ENCODE measurements at regions not wholly inside any gene's neighbourhood (a gene's known extent, or its start where the extent isn't known, plus 50 kb on each side); places are given as distances from the start of the nearest gene placed in this dataset.

DNA sequence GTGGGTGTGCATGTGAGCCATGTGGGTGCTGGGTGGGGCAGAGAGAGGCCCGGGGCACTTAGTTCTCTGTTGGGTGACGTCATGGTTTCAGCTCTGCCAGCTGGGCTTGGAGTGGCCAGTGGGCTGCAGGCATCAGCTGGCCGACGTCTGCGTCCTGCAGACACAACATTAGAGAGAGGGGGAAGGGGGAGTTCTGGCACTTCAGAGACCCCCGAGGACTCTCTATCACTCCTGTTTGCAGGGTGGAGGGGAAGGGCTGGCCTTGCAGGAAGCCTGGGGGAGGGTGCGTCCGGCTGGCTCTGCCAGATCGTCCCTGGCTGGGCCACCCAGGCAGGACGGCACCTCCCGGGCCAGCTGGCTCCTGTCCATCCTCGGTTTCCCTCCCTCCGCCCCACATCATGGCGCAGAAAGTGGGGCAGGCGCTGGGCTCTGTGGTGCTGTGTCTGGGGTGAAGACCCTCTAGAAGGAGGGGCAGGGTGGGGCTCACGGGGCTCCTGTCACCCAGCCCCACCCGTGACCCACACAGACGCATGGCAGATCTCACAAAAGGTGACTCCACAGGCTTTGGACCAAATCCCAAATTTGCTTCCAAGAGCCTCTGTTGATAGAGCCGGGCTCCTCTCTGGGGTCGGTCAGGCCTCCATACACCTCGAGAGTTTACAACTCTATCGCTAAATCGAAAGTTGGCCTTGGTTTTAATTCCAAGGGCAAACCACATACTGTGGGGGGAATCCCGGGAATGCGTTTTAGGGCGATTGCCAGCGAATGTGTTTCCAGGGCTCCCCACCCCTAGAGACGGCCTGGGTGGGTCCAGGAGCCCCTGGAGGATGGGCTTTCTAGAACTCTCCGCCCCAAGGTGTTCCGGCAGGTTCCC lies 73.4 kb upstream of the TTC34 start:
- no peak overlapping the region for H3K27ac ChIP-seq (ENCODE audit: low read depth, low read length, poor library complexity, severe bottlenecking)
- no peaks in the 10 kb centered on the region for H3F3A ChIP-seq (ENCODE audit: insufficient read depth, low read length)
- no peak overlapping the region for H3K4me2 ChIP-seq (ENCODE audit: low read length)
- H3K27me3 ChIP-seq (ENCODE audit: insufficient read depth, low read length): no peaks in the 10 kb centered on the region; the same call in 1 of the 2 replicates
- H3K36me3 ChIP-seq (ENCODE audit: insufficient read depth, low read length): no peaks in the 10 kb centered on the region
- no peaks in the 10 kb centered on the region for H3K79me2 ChIP-seq (ENCODE audit: insufficient read depth, low read length)
- TF ChIP-seq EZH2 (IDR thresholded peaks at IDR 0.05; ENCODE audit: borderline replicate concordance, low read length): no peak
- TF ChIP-seq, protein P1, sequence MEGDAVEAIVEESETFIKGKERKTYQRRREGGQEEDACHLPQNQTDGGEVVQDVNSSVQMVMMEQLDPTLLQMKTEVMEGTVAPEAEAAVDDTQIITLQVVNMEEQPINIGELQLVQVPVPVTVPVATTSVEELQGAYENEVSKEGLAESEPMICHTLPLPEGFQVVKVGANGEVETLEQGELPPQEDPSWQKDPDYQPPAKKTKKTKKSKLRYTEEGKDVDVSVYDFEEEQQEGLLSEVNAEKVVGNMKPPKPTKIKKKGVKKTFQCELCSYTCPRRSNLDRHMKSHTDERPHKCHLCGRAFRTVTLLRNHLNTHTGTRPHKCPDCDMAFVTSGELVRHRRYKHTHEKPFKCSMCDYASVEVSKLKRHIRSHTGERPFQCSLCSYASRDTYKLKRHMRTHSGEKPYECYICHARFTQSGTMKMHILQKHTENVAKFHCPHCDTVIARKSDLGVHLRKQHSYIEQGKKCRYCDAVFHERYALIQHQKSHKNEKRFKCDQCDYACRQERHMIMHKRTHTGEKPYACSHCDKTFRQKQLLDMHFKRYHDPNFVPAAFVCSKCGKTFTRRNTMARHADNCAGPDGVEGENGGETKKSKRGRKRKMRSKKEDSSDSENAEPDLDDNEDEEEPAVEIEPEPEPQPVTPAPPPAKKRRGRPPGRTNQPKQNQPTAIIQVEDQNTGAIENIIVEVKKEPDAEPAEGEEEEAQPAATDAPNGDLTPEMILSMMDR (IDR thresholded peaks at IDR 0.05; ENCODE audit: low read length): no peak
- no peak overlapping the region for H3K4me3 ChIP-seq (ENCODE audit: low read depth, low read length, poor library complexity, severe bottlenecking)
- H3K9ac ChIP-seq (ENCODE audit: low read length): no peak overlapping the region
- no peaks in the 10 kb centered on the region for H3K4me1 ChIP-seq (ENCODE audit: insufficient read depth, low read length, severe bottlenecking)
- H3K9me2 ChIP-seq (ENCODE audit: low read depth, low read length): no peaks in the 10 kb centered on the region
- H2AFZ ChIP-seq (ENCODE audit: low read length): no peak overlapping the region
- 0 out of 2 replicates have a peak, but pooled peaks cover 3% of the 10 kb centered on the region for H3K9me3 ChIP-seq (ENCODE audit: low read length)
- H4K20me1 ChIP-seq (ENCODE audit: insufficient read depth, low read length): no peaks in the 10 kb centered on the region

DNA sequence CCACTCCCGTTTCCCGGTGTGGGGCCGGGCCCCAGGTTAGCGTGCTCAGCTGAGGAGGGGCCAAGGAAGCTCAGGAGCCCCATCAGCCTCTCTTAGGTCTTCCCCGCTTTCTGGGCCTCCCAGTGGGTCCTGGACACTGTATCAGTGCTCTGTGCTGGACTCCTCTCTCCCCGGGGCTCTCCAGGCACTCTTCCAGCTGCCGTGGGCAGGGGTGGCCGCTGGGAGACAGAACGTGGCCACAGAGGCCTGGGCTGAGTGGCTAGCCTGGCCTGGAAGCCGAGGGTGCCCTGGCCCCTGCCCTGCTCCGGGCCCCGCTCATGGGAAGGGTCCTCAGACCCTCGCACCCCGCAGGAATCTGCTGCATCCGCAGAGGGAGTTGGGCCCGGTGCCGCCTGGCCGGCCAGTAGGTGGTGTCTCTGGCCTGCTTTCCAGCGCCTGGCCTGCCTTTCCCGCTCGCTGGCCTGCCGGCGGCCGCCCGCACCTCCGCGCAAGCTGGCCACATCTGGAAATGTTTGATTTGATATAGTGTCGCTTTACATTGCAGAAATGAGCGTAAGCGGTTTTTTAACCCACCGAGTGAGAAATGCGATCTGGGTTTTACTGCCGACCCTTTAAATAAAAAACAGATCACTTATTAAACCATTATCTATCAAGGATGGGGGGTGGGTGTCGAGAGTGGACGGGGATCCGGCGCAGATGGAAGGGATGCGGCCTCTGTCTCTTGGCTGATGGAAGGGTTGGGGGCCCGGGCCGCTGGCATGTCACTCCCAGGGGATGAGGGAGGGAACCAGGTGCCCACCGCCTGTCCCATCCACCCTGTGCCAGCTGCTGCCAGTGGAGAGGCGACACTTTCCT lies 74.4 kb upstream of the TTC34 start:
- Histone ChIP-seq H3K27ac (ENCODE audit: low read depth, low read length, poor library complexity, severe bottlenecking) (no peak overlapping the region), H3K79me2 (ENCODE audit: insufficient read depth, low read length) (no peaks in the 10 kb centered on the region), H3K4me2 (ENCODE audit: low read length) (no peak overlapping the region), H3K9me2 (ENCODE audit: low read depth, low read length) (no peaks in the 10 kb centered on the region), H3K4me3 (ENCODE audit: low read depth, low read length, poor library complexity, severe bottlenecking) (no peak overlapping the region), H3K9ac (ENCODE audit: low read length) (no peak overlapping the region), H3K4me1 (ENCODE audit: insufficient read depth, low read length, severe bottlenecking) (no peaks in the 10 kb centered on the region), H2AFZ (ENCODE audit: low read length) (no peak overlapping the region), H4K20me1 (ENCODE audit: insufficient read depth, low read length) (no peaks in the 10 kb centered on the region), H3K36me3 (ENCODE audit: insufficient read depth, low read length) (no peaks in the 10 kb centered on the region), H3F3A (ENCODE audit: insufficient read depth, low read length) (no peaks in the 10 kb centered on the region), H3K27me3 (ENCODE audit: insufficient read depth, low read length) (no peaks in the 10 kb centered on the region; the same call in 1 of the 2 replicates), H3K9me3 (ENCODE audit: low read length) (0 out of 2 replicates have a peak, but pooled peaks cover 3% of the 10 kb centered on the region)
- TF ChIP-seq, protein P1 (IDR thresholded peaks at IDR 0.05; ENCODE audit: low read length): no peak
- no peak for TF ChIP-seq EZH2 (IDR thresholded peaks at IDR 0.05; ENCODE audit: borderline replicate concordance, low read length)

DNA sequence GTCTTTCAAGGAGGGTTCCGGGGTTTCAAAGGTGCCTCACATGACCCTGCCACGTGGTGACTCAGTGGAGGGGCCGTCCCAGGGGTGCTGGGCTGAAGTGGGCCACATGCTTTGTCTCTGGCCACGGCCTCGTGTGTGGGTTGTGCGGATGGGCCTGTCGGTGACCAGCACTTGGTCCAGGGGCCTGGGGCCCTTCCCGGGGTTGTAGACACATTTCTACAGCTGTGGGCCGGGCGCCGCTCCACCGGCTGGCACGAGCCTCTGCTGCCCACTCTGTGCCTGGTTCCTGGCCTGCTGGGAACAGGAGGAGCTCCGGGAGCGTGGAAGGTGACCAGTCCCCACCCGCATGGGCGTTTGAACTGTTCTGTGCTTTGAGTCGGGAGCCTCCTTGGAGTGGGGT lies 75.4 kb upstream of the TTC34 start:
- Histone ChIP-seq H2AFZ (ENCODE audit: low read length) (no peak overlapping the region), H3K27ac (ENCODE audit: low read depth, low read length, poor library complexity, severe bottlenecking) (no peak overlapping the region), H3K9me2 (ENCODE audit: low read depth, low read length) (no peaks in the 10 kb centered on the region), H3K4me3 (ENCODE audit: low read depth, low read length, poor library complexity, severe bottlenecking) (no peak overlapping the region), H3K4me2 (ENCODE audit: low read length) (no peak overlapping the region), H3F3A (ENCODE audit: insufficient read depth, low read length) (no peaks in the 10 kb centered on the region), H3K4me1 (ENCODE audit: insufficient read depth, low read length, severe bottlenecking) (no peaks in the 10 kb centered on the region), H3K27me3 (ENCODE audit: insufficient read depth, low read length) (no peaks in the 10 kb centered on the region; the same call in 1 of the 2 replicates), H3K36me3 (ENCODE audit: insufficient read depth, low read length) (no peaks in the 10 kb centered on the region), H3K79me2 (ENCODE audit: insufficient read depth, low read length) (no peaks in the 10 kb centered on the region), H3K9ac (ENCODE audit: low read length) (no peak overlapping the region), H4K20me1 (ENCODE audit: insufficient read depth, low read length) (no peaks in the 10 kb centered on the region), H3K9me3 (ENCODE audit: low read length) (no peaks in the 10 kb centered on the region)
- TF ChIP-seq, protein P1 (IDR thresholded peaks at IDR 0.05; ENCODE audit: low read length): no peak
- no peak for TF ChIP-seq EZH2 (IDR thresholded peaks at IDR 0.05; ENCODE audit: borderline replicate concordance, low read length)

Data from OCI-LY1 (cell line).